K562 (cell line): ENCODE measurements at regions not wholly inside any gene's neighbourhood (a gene's known extent, or its start where the extent isn't known, plus 50 kb on each side); places are given as distances from the start of the nearest gene placed in this dataset.

Source experiments
- ATAC-seq: fragments of 200-7000 bp; cut with Tn5 transposase; 3 replicates; pipeline ENCODE4 v1.9.1; 2020; ENCODE audit warnings: moderate library complexity
- BruUV-seq: library from RNA; stranded (reverse); fragments of 400-500 nt; replicated peaks from 2 replicates; lab custom pipeline; 2021; lab: Mats Ljungman, UMichigan
- CTCF ChIA-PET: fragments of 300-600 bp; formaldehyde crosslinking; extraction: SDS; loops from one replicate; lab custom pipeline; 2021; ENCODE audit warnings: low intra/inter-chr PET ratio; lab: Yijun Ruan, JAX
- POLR2A ChIA-PET: fragments of 300-600, 350-650 bp; sonication (Branson Sonifier 250); formaldehyde crosslinking; extraction: SDS; loops from one replicate; lab custom pipeline; 2021; ENCODE audit warnings: antibody characterized with exemption, inconsistent platforms; lab: Yijun Ruan, JAX
- DNase-seq, 4 experiments: peaks; one replicate each; pipeline versions ENCODE4 v3.0.0 to v3.0.0-alpha.2; 2011 to 2018; ENCODE audit warnings: low spot score in 3 of 4, mixed read lengths in 3 of 4; ENCODE audit errors: extremely low read depth in 1 of 4
- FAIRE-seq: peaks from 2 replicates; lab custom pipeline; 2011; peaks lifted over from hg19 to GRCh38; lab: Jason Lieb, UNC
- H2AFZ ChIP-seq: 2 replicates; pipeline ENCODE4 v1.6.0; 2011; ENCODE audit warnings: low read depth, low read length, control low read depth, inconsistent platforms
- H3K27ac ChIP-seq: fragments of 200-600 bp; 3 replicates; pipeline ENCODE4 v1.8.0; 2011; ENCODE audit warnings: low read depth, mild to moderate bottlenecking, control low read depth, inconsistent platforms, low read length, moderate library complexity, mixed read lengths; ENCODE audit errors: extremely low read depth
- H3K27me3 ChIP-seq, 2 experiments: fragments of 300-600 bp in 1 of 2; 2 replicates in 1 of 2; 3 replicates in 1 of 2; pipeline versions ENCODE4 v1.6.0 to v1.8.0; 2011; ENCODE audit warnings: inconsistent platforms in 2 of 2, low read length in 2 of 2, mild to moderate bottlenecking in 1 of 2, mixed read lengths in 1 of 2, moderate library complexity in 1 of 2; ENCODE audit not compliant: control insufficient read depth in 2 of 2, insufficient read depth in 2 of 2
- H3K36me3 ChIP-seq: fragments of 300-600 bp; 3 replicates; pipeline ENCODE4 v1.8.0; 2011; ENCODE audit warnings: mild to moderate bottlenecking, low read length, inconsistent platforms; ENCODE audit not compliant: control insufficient read depth, insufficient read depth
- H3K4me1 ChIP-seq, 2 experiments: fragments of 200-600 bp in 1 of 2; replicated peaks in 1 of 2; 2 replicates in 1 of 2; 3 replicates in 1 of 2; pipeline versions ENCODE4 v1.5.1 to v1.8.0; 2011; ENCODE audit warnings: inconsistent platforms in 2 of 2, low read length in 2 of 2, mild to moderate bottlenecking in 1 of 2, mixed read lengths in 1 of 2, moderate library complexity in 1 of 2; ENCODE audit not compliant: control insufficient read depth in 2 of 2, insufficient read depth in 2 of 2
- H3K4me2 ChIP-seq: 2 replicates; pipeline ENCODE4 v1.6.1; 2011; ENCODE audit warnings: low read length, control low read depth, inconsistent platforms, mixed read lengths; ENCODE audit not compliant: insufficient read depth
- H3K4me3 ChIP-seq: fragments of 200-600 bp; sonication (generic), shearing (Covaris generic); 2 replicates; pipeline ENCODE4 v1.5.1; 2016; ENCODE audit warnings: control low read depth, inconsistent platforms
- H3K79me2 ChIP-seq: fragments of 200-600 bp; 3 replicates; pipeline ENCODE4 v1.8.0; 2011; ENCODE audit warnings: low read length, inconsistent platforms; ENCODE audit not compliant: control insufficient read depth, insufficient read depth
- H3K9ac ChIP-seq, 2 experiments: 2 replicates each; pipeline versions ENCODE4 v1.6.0 to v1.6.1; 2011; ENCODE audit warnings: low read depth in 2 of 2, low read length in 2 of 2, control low read depth in 1 of 2, inconsistent platforms in 1 of 2, mild to moderate bottlenecking in 1 of 2, mixed read lengths in 1 of 2; ENCODE audit not compliant: insufficient read depth in 1 of 2
- H3K9me1 ChIP-seq: one replicate; pipeline ENCODE4 v1.6.0; 2011; ENCODE audit warnings: inconsistent platforms, mild to moderate bottlenecking, low read length, moderate library complexity; ENCODE audit not compliant: control insufficient read depth, insufficient read depth
- H3K9me3 ChIP-seq: replicated peaks from 2 replicates; pipeline ENCODE4 v1.5.1; 2011; ENCODE audit warnings: low read depth, low read length, inconsistent platforms; ENCODE audit not compliant: control insufficient read depth, insufficient read depth
- H4K20me1 ChIP-seq: replicated peaks from 2 replicates; pipeline ENCODE4 v1.6.1; 2011; ENCODE audit warnings: low read length, inconsistent platforms, mixed read lengths; ENCODE audit not compliant: control insufficient read depth, insufficient read depth
- ARNT ChIP-seq, 2 experiments: fragments of 450-650 bp; IDR thresholded peaks; 2 replicates each; pipeline ENCODE4 v1.6.1; 2016; ENCODE audit warnings: mild to moderate bottlenecking in 1 of 2
- CHD2 ChIP-seq: IDR thresholded peaks from 2 replicates; pipeline ENCODE4 v1.6.1; 2011; ENCODE audit warnings: low read depth, low read length
- CREB1 ChIP-seq, 2 experiments: sonication (generic) in 1 of 2; formaldehyde crosslinking in 1 of 2; IDR thresholded peaks; 2 replicates each; pipeline versions ENCODE4 v1.6.1 to v1.8.0; 2012 to 2022; ENCODE audit warnings: inconsistent platforms in 1 of 2, mild to moderate bottlenecking in 1 of 2, missing genetic modification reagents in 1 of 2, moderate library complexity in 1 of 2
- MIER1 ChIP-seq: fragments of 450-650 bp; IDR thresholded peaks from 2 replicates; pipeline ENCODE4 v1.6.1; 2016; ENCODE audit warnings: antibody characterized with exemption, mild to moderate bottlenecking, low read depth
- NBN ChIP-seq: fragments of 450-650 bp; IDR thresholded peaks from 2 replicates; pipeline ENCODE4 v1.6.1; 2016; ENCODE audit warnings: low read depth, mild to moderate bottlenecking
- PHB2 ChIP-seq: fragments of 450-650 bp; IDR thresholded peaks from 2 replicates; pipeline ENCODE4 v1.6.1; 2017; ENCODE audit warnings: low read depth
- POU5F1 ChIP-seq: fragments of 150-350 bp; IDR thresholded peaks from 2 replicates; pipeline ENCODE4 v1.6.1; 2014; ENCODE audit warnings: borderline replicate concordance, low read length, low read depth, mild to moderate bottlenecking; ENCODE audit not compliant: partially characterized antibody
- PRMT5 ChIP-seq: sonication (generic); formaldehyde crosslinking; IDR thresholded peaks from 2 replicates; pipeline ENCODE4 v1.5.0; 2020; ENCODE audit warnings: missing genetic modification reagents
- SMARCC2 ChIP-seq: fragments of 450-650 bp; IDR thresholded peaks from 2 replicates; pipeline ENCODE4 v1.6.1; 2017; ENCODE audit warnings: antibody characterized with exemption, moderate library complexity, mild to moderate bottlenecking, low read depth
- ZNF639 ChIP-seq, 2 experiments: fragments of 200-800 bp in 1 of 2; sonication (Bioruptor generic) in 1 of 2; sonication (generic) in 1 of 2; formaldehyde crosslinking in 1 of 2; IDR thresholded peaks in 1 of 2; conservative IDR thresholded peaks in 1 of 2; 2 replicates each; pipeline versions ENCODE4 v1.5.0 to v1.6.1; 2016 to 2020; ENCODE audit warnings: missing compliant biosample characterization in 1 of 2, missing genetic modification characterization in 1 of 2, missing genetic modification reagents in 1 of 2
- WGBS: fragments of 100-300 bp; shearing (Covaris generic); methylation state at CpG from one replicate; pipeline ENCODE4 v1.1.6; 2016; ENCODE audit warnings: low coverage, mixed read lengths; ENCODE audit not compliant: insufficient coverage; ENCODE audit errors: missing lambda C conversion rate; 5-methylcytosine and 5-hydroxymethylcytosine counted together
- in situ Hi-C: fragments of 300-500 bp; cut with MboI; formaldehyde crosslinking; loops from 4 replicates; pipeline ENCODE4 v1.15.0; 2018; ENCODE audit warnings: inconsistent platforms, mixed read lengths
- intact Hi-C: fragments of 100-400 bp; cut with micrococcal nuclease; formaldehyde crosslinking; loops from 2 replicates; pipeline ENCODE4 v1.14.2; 2022
- TF ChIP-seq, protein P1 (sequence below): fragments of 250-450 bp; sonication (Bioruptor Pico); IDR thresholded peaks from 2 replicates; pipeline ENCODE4 v1.9.0; 2021; ENCODE audit warnings: mild to moderate bottlenecking, inconsistent platforms
- TF ChIP-seq, protein P2 (sequence below), 2 experiments: fragments of 450-650 bp in 1 of 2; sonication (generic) in 1 of 2; formaldehyde crosslinking in 1 of 2; IDR thresholded peaks in 1 of 2; conservative IDR thresholded peaks in 1 of 2; 2 replicates each; pipeline versions ENCODE4 v1.6.1 to v1.8.1; 2016 to 2023; ENCODE audit warnings: mild to moderate bottlenecking in 2 of 2, moderate library complexity in 2 of 2, inconsistent platforms in 1 of 2, missing genetic modification reagents in 1 of 2
- TF ChIP-seq, protein P3 (sequence below): fragments of 250-450 bp; sonication (Bioruptor Pico); IDR thresholded peaks from 2 replicates; pipeline ENCODE4 v1.5.0; 2021; ENCODE audit warnings: mild to moderate bottlenecking, moderate library complexity

- TF ChIP-seq ZNF639 (CRISPR knock-in tag; conservative IDR thresholded peaks at IDR 0.05 in 1 of 2, IDR thresholded peaks at IDR 0.05 in 1 of 2) (no peak), PHB2 (no peak), CREB1 (IDR thresholded peaks at IDR 0.05) (no peak), CREB1 (CRISPR knock-in tag; IDR thresholded peaks at IDR 0.05) (no peak)
Observed at GRCh38 chr6:22706651-22707050, 137.3 kb downstream of the HDGFL1 start (continued).

- BruUV-seq: no TSS peak
- Histone ChIP-seq H3K27me3 (no peaks in the 10 kb centered on the region), H3K79me2 (no peaks in the 10 kb centered on the region), H3K27ac (no peak overlapping the region), H4K20me1 (no peaks in the 10 kb centered on the region), H3K4me2 (no peak overlapping the region), H3K4me1 (no peaks in the 10 kb centered on the region), H3K9me3 (no peaks in the 10 kb centered on the region), H3K9ac (no peak overlapping the region), H3K36me3 (no peaks in the 10 kb centered on the region), H3K9me1 (no peaks in the 10 kb centered on the region), H3K4me3 (no peak overlapping the region), H2AFZ (no peak overlapping the region)
- ATAC-seq (no peak), DNase-seq (no peak), FAIRE-seq (no peak)
- in situ Hi-C loops: no loop called here
- ChIA-PET POLR2A (no interaction called here), CTCF (no interaction called here)
- 0% methylated on average over 2 of the region's 2 CpGs for WGBS
- intact Hi-C loops: no loop called here
- TF ChIP-seq, protein P1, sequence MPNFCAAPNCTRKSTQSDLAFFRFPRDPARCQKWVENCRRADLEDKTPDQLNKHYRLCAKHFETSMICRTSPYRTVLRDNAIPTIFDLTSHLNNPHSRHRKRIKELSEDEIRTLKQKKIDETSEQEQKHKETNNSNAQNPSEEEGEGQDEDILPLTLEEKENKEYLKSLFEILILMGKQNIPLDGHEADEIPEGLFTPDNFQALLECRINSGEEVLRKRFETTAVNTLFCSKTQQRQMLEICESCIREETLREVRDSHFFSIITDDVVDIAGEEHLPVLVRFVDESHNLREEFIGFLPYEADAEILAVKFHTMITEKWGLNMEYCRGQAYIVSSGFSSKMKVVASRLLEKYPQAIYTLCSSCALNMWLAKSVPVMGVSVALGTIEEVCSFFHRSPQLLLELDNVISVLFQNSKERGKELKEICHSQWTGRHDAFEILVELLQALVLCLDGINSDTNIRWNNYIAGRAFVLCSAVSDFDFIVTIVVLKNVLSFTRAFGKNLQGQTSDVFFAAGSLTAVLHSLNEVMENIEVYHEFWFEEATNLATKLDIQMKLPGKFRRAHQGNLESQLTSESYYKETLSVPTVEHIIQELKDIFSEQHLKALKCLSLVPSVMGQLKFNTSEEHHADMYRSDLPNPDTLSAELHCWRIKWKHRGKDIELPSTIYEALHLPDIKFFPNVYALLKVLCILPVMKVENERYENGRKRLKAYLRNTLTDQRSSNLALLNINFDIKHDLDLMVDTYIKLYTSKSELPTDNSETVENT: no peak
- TF ChIP-seq CHD2 (no peak), SMARCC2 (no peak), POU5F1 (no peak), ARNT (IDR thresholded peaks at IDR 0.05) (no peak), PRMT5 (no peak), NBN (no peak), MIER1 (no peak)
- TF ChIP-seq, protein P2, sequence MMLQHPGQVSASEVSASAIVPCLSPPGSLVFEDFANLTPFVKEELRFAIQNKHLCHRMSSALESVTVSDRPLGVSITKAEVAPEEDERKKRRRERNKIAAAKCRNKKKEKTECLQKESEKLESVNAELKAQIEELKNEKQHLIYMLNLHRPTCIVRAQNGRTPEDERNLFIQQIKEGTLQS (IDR thresholded peaks at IDR 0.05): no peak
- TF ChIP-seq, protein P2 (CRISPR knock-in tag; conservative IDR thresholded peaks at IDR 0.05): no peak
- TF ChIP-seq, protein P3, sequence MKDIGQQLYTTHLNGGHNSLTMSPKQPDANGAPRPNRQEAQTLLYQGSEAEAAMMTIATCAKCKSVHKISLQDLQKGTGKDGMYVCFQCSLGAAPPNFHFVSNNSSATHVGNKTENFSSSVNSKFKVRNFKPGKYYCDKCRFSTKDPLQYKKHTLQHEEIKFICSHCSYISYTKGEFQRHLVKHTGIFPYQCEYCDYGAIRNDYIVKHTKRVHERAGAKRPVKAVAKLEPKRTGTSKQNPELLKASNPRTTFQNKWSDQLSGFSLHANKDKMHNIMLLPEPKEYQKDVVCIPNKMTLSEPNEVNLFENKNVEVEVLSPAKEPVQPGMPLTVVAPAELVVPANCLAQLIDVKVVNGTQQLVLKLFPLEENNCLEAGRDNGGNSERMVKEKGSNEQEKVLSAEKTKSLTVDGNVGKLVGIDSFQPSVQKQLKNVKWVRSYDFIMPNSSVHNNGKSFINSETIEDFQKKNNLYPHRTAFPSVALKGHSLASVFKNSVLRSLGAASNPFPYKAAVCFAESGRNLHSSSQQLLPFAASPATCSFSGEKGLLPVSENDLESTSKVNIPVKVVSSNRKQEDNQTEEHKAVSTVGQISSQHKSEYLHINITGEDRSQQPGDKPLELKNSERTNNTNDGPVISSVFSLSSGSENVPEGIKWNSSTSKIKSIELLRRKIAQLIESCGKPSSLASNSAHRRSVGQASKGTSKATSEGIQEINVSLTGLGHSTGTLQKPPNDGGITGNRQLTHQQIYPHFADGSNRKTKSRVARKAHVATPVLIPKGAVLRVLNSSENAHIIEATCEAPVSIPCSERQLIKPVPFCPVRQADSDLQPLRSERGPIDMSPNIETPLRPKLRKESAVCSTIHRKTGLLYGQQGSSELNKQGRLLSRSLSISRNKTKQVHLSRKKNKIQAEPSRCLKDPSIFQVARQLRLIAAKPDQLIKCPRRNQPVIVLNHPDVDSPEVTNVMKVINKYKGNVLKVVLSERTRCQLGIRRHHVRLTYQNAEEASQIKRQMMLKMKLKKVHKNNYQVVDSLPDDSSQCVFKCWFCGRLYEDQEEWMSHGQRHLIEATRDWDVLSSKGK: no peak
Observed at GRCh38 chr6:22708469-22708868, 139.1 kb downstream of the HDGFL1 start.
